CD14-positive monocyte (primary cell): ENCODE measurements at regions not wholly inside any gene's neighbourhood (a gene's known extent, or its start where the extent isn't known, plus 50 kb on each side); places are given as distances from the start of the nearest gene placed in this dataset.
"Not testable (repeated sequence)": the region's sequence is repeated elsewhere in the genome, so short reads cannot be mapped to it uniquely, and the experiment has no call there.

ENCODE experiments used
- DNase-seq, 3 donors: peaks; one replicate each; pipeline ENCODE4 v3.0.0-alpha.2; 2011 to 2022
- H2AFZ ChIP-seq: 2 replicates; pipeline ENCODE4 v1.6.0; 2012; ENCODE audit warnings: mild to moderate bottlenecking, low read depth, low read length, inconsistent platforms; ENCODE audit not compliant: insufficient read depth, poor library complexity, severe bottlenecking
- H3K27ac ChIP-seq, 2 donors: 1 replicate in 1 of 2; 2 replicates in 1 of 2; pipeline ENCODE4 v1.5.1; 2012 to 2013; ENCODE audit warnings: low read length in 2 of 2, control low read depth in 1 of 2, inconsistent platforms in 1 of 2, low read depth in 1 of 2, mild to moderate bottlenecking in 1 of 2
- H3K27me3 ChIP-seq, 2 donors: one replicate each; pipeline versions ENCODE4 v1.6.0 to v1.6.1; 2011 to 2013; ENCODE audit warnings: low read length in 2 of 2; ENCODE audit not compliant: control insufficient read depth in 2 of 2, insufficient read depth in 2 of 2
- H3K36me3 ChIP-seq, 2 donors: replicated peaks in 1 of 2; 1 replicate in 1 of 2; 2 replicates in 1 of 2; pipeline versions ENCODE4 v1.5.1 to v1.6.1; 2012 to 2013; ENCODE audit warnings: low read length in 2 of 2, control low read depth in 1 of 2, inconsistent platforms in 1 of 2, mild to moderate bottlenecking in 1 of 2; ENCODE audit not compliant: insufficient read depth in 2 of 2, control insufficient read depth in 1 of 2
- H3K4me1 ChIP-seq, 2 donors: 1 replicate in 1 of 2; 2 replicates in 1 of 2; pipeline versions ENCODE4 v1.5.1 to v1.6.1; 2012 to 2013; ENCODE audit warnings: low read length in 2 of 2, control low read depth in 1 of 2, inconsistent platforms in 1 of 2, mild to moderate bottlenecking in 1 of 2, moderate library complexity in 1 of 2; ENCODE audit not compliant: insufficient read depth in 2 of 2, control insufficient read depth in 1 of 2
- H3K4me2 ChIP-seq: replicated peaks from 2 replicates; pipeline ENCODE3; 2012; ENCODE audit warnings: low read length, moderate library complexity, mild to moderate bottlenecking; ENCODE audit not compliant: poor library complexity, severe bottlenecking; ENCODE audit errors: extremely low read depth
- H3K4me3 ChIP-seq, 3 experiments: fragments of 200-600 bp in 1 of 3; sonication (generic) in 1 of 3; replicated peaks in 1 of 3; 1 replicate in 2 of 3; 2 replicates in 1 of 3; pipeline ENCODE4 v1.5.1; 2011 to 2013; ENCODE audit warnings: low read length in 3 of 3, mild to moderate bottlenecking in 3 of 3, control low read depth in 2 of 3, low read depth in 2 of 3, inconsistent platforms in 1 of 3, moderate library complexity in 1 of 3
- H3K79me2 ChIP-seq: 2 replicates; pipeline ENCODE4 v1.6.0; 2012; ENCODE audit warnings: mild to moderate bottlenecking, control low read depth, inconsistent platforms, low read length, moderate library complexity; ENCODE audit not compliant: insufficient read depth
- H3K9ac ChIP-seq: 2 replicates; pipeline ENCODE4 v1.6.0; 2017; ENCODE audit warnings: low read length, mild to moderate bottlenecking; ENCODE audit not compliant: insufficient read depth, poor library complexity, severe bottlenecking
- H3K9me3 ChIP-seq, 2 donors: replicated peaks in 1 of 2; 1 replicate in 1 of 2; 2 replicates in 1 of 2; pipeline versions ENCODE4 v1.5.1 to v1.6.1; 2012 to 2013; ENCODE audit warnings: low read length in 2 of 2, control low read depth in 1 of 2; ENCODE audit not compliant: control insufficient read depth in 1 of 2, insufficient read depth in 1 of 2
- H4K20me1 ChIP-seq: 2 replicates; pipeline ENCODE4 v1.6.0; 2012; ENCODE audit warnings: mild to moderate bottlenecking, low read length, control low read depth, moderate library complexity; ENCODE audit not compliant: insufficient read depth
- H3K27ac Mint-ChIP-seq, 7 donors: one replicate each; pipeline ENCODE4 v1.8.0; 2020; ENCODE audit warnings: mild to moderate bottlenecking in 7 of 7, mixed read lengths in 7 of 7, moderate library complexity in 6 of 7, inconsistent platforms in 2 of 7
- H3K27me3 Mint-ChIP-seq, 3 donors: one replicate each; pipeline ENCODE4 v1.8.0; 2021 to 2022; ENCODE audit warnings: low read depth in 3 of 3, mild to moderate bottlenecking in 3 of 3, mixed read lengths in 3 of 3, moderate library complexity in 3 of 3, inconsistent platforms in 1 of 3
- H3K36me3 Mint-ChIP-seq, 2 donors: one replicate each; pipeline ENCODE4 v1.8.0; 2020; ENCODE audit warnings: mixed read lengths in 2 of 2, inconsistent platforms in 1 of 2, mild to moderate bottlenecking in 1 of 2
- H3K4me1 Mint-ChIP-seq: one replicate; pipeline ENCODE4 v1.8.0; 2020; ENCODE audit warnings: mild to moderate bottlenecking, mixed read lengths
- H3K4me3 Mint-ChIP-seq, 2 donors: one replicate each; pipeline ENCODE4 v1.8.0; 2020; ENCODE audit warnings: mild to moderate bottlenecking in 2 of 2, mixed read lengths in 2 of 2, moderate library complexity in 1 of 2
- H3K9me3 Mint-ChIP-seq, 7 donors: one replicate each; pipeline ENCODE4 v1.8.0; 2020 to 2022; ENCODE audit warnings: mixed read lengths in 7 of 7, mild to moderate bottlenecking in 6 of 7, moderate library complexity in 6 of 7, inconsistent platforms in 2 of 7
- CTCF ChIP-seq: fragments of 200-600 bp; IDR thresholded peaks from one replicate; pipeline ENCODE4 v1.8.0; 2022; ENCODE audit warnings: antibody characterized with exemption, mild to moderate bottlenecking
- WGBS: methylation state at CpG from one replicate; pipeline ENCODE4 v1.1.5; 2013; ENCODE audit warnings: missing lambda C conversion rate; ENCODE audit not compliant: insufficient coverage; 5-methylcytosine and 5-hydroxymethylcytosine counted together
- intact Hi-C, 2 donors: fragments of 100-400 bp; cut with micrococcal nuclease; formaldehyde crosslinking; loops; one replicate each; pipeline versions ENCODE4 v1.15.0 to v1.15.1; 2023

DNA sequence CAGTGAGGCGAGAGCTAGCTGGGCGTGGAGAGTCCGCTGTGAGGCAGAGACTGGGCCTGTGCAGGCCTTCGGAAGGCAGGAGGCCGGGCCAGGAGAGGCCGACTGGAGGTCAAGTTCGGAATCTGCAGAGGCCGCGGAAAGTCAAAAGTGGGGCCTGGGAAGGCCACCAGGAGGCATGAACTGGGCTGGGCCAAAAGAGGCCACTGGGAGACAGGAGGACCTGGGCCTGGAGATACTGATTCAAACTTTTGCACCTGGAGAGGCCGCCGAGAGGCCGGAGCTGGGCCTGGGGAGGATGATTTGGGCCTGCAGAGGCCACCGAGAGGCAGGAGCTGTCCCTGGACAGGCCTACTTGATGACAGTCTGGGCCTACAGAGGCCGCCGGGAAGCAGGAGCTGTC lies 321.8 kb downstream of the ZNF479 start:
- DNase-seq: no peak
- Histone ChIP-seq H3K4me3 (no peak overlapping the region), H3K4me2 (no peak overlapping the region), H2AFZ (no peak overlapping the region), H3K9ac (no peak overlapping the region), H4K20me1 (no peaks in the 10 kb centered on the region), H3K27me3 (no peaks in the 10 kb centered on the region), H3K36me3 (no peaks in the 10 kb centered on the region), H3K4me1 (no peaks in the 10 kb centered on the region), H3K27ac (no peak overlapping the region), H3K79me2 (no peaks in the 10 kb centered on the region), H3K9me3 (peaks cover 27 to 63% of the 10 kb centered on the region in 2 donors)
- Mint-ChIP-seq H3K27me3 (no peaks in the 10 kb centered on the region), H3K9me3 (peaks cover 25 to 54% (median 40%) of the 10 kb centered on the region in 7 donors), H3K36me3 (no peaks in the 10 kb centered on the region), H3K4me1 (no peaks in the 10 kb centered on the region), H3K4me3 (no peak overlapping the region), H3K27ac (no peak overlapping the region)
- intact Hi-C loops: no loop called here
- no peak for TF ChIP-seq CTCF
- whole genome bisulfite sequencing: 92% methylated on average over 13 of the region's 15 CpGs

DNA sequence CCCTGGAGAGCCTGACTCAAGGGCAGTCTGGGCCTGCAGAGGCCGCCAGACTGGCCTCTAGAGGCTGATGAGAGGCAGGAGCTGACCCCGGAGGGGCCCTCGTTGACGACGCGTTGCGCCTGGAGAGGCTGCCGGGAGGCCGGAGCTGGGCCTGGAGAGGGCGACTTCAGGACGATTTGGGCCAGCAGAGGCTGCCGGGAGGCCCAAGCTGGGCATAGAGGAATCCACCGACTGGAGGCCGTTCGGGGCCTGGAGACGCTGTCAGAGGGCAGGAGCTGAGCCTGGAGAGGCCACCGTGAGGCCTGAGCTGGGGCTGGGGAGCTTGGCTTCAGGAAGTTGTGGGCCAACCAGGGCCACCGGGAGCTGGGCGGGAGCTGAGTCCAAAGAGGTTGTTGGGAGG lies 322.5 kb downstream of the ZNF479 start:
- H3K27me3 Mint-ChIP-seq: not testable (repeated sequence)
- peaks cover 25 to 53% (median 39%) of the 10 kb centered on the region in 7 donors for H3K9me3 Mint-ChIP-seq

GRCh38 chr7:56804755-56805064 lies 327.5 kb downstream of the ZNF479 start:
- H3K27ac Mint-ChIP-seq, H3K4me3 Mint-ChIP-seq, H3K4me1 Mint-ChIP-seq, DNase-seq, H3K27me3 ChIP-seq, H3K27ac ChIP-seq, H2AFZ ChIP-seq, H3K27me3 Mint-ChIP-seq, H3K36me3 Mint-ChIP-seq, H3K9ac ChIP-seq, intact Hi-C loops, H3K79me2 ChIP-seq, H3K4me1 ChIP-seq, H3K4me2 ChIP-seq, H4K20me1 ChIP-seq, H3K36me3 ChIP-seq, H3K4me3 ChIP-seq: not testable (repeated sequence)
- WGBS: 93% methylated on average over 3 of the region's 13 CpGs
- H3K9me3 Mint-ChIP-seq: peaks cover 29 to 66% (median 39%) of the 10 kb centered on the region in 7 donors
- peaks cover 7 to 54% of the 10 kb centered on the region in 2 donors for H3K9me3 ChIP-seq

More for the DNA sequence above, 322.5 kb downstream of the ZNF479 start:
- H3K27ac ChIP-seq, intact Hi-C loops, H2AFZ ChIP-seq, H3K4me1 Mint-ChIP-seq, H3K36me3 ChIP-seq, H3K4me1 ChIP-seq, H4K20me1 ChIP-seq, H3K4me3 ChIP-seq, H3K4me3 Mint-ChIP-seq, H3K27me3 ChIP-seq, H3K9ac ChIP-seq, H3K36me3 Mint-ChIP-seq, H3K27ac Mint-ChIP-seq, H3K4me2 ChIP-seq, H3K79me2 ChIP-seq, DNase-seq: not testable (repeated sequence)
- H3K9me3 ChIP-seq: peaks cover 27 to 59% of the 10 kb centered on the region in 2 donors
- 91% methylated on average over 16 of the region's 19 CpGs for WGBS

- H3K27me3 ChIP-seq, H3K36me3 Mint-ChIP-seq, H3K4me1 Mint-ChIP-seq, H3K27ac ChIP-seq, H3K36me3 ChIP-seq, H3K27me3 Mint-ChIP-seq, H3K79me2 ChIP-seq, H3K9ac ChIP-seq, H4K20me1 ChIP-seq, H3K4me3 ChIP-seq, H3K4me2 ChIP-seq, intact Hi-C loops, H3K27ac Mint-ChIP-seq, H2AFZ ChIP-seq, DNase-seq, H3K4me1 ChIP-seq, H3K4me3 Mint-ChIP-seq: not testable (repeated sequence)
- peaks cover 7 to 50% of the 10 kb centered on the region in 2 donors for H3K9me3 ChIP-seq
- WGBS: 93% methylated on average over 18 of the region's 30 CpGs
- peaks cover 23 to 62% (median 34%) of the 10 kb centered on the region in 7 donors for H3K9me3 Mint-ChIP-seq
Measured at GRCh38 chr7:56803965-56804754, 328.1 kb downstream of the ZNF479 start.
